ENCODE measurements at regions not wholly inside any gene's neighbourhood (a gene's known extent, or its start where the extent isn't known, plus 50 kb on each side); places are given as distances from the start of the nearest gene placed in this dataset.

GRCh38 chr10:131490991-131491594, 179.6 kb upstream of the TCERG1L start:
- TF ChIP-seq EP300 (IDR thresholded peaks at IDR 0.05) (no peak), CTCF (IDR thresholded peaks at IDR 0.05) (no peak)
